ENCODE measurements at regions not wholly inside any gene's neighbourhood (a gene's known extent, or its start where the extent isn't known, plus 50 kb on each side); places are given as distances from the start of the nearest gene placed in this dataset.

GRCh38 chr5:124644138-124644537, 102.3 kb downstream of the ZNF608 start:
- no peak for DNase-seq

GRCh38 chr5:124643336-124643735, 103.1 kb downstream of the ZNF608 start:
- no peak for DNase-seq

DNA sequence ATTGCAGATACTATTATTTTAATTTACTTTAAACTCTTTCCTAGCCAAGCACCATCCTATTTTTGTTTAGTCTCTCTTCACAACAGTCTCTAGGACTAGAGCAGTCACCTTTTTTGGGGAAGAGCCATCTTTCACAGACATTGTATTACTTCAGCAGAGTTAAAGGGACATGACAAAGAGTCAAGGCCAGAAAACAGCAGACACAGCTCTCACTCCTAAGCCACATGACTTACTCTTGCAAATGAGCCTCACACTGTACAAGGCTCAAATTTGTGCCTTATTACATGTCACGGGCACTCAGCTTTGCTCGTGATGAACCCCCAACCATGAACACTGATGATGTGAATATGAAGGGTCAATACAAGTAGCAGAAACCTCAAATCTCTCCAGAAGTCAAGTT, 104.3 kb downstream of the ZNF608 start:
- no peak for DNase-seq

DNA sequence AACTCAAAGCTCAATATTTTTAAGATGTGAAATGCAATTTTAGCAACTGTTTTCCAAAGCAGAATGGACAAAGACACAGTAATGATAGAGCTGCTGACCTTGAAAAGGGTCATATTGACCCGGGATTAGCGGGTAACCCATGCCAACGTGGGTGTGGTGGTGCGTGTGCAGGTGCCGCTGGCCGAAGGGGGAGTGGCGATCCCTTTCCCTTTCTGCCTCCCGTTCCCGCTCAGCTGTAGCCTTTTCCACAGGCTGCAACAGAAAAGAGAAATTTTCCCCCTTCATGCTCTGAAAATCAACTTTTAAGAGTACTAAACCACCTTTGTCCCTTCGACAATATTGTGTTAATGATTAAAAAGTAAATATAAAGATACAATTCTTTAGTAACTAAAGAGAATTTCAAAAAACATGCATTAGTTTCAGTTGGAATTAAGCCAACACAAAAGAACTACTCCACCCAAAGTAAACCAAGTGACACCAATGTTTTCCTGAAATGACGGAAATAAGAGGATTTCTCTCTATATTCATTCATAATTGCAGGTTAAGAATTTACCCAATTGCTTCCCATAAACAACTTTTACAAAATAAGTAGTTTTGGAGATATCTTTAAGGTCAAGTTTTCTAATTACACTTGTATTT, 105.2 kb downstream of the ZNF608 start:
- no peak for DNase-seq

GRCh38 chr5:124639095-124639665, 107.3 kb downstream of the ZNF608 start:
- no peak for DNase-seq

- no peak for DNase-seq
Measured at GRCh38 chr5:124637011-124637410, 109.4 kb downstream of the ZNF608 start.

- no peak for DNase-seq
Measured at GRCh38 chr5:124634741-124635323, 111.6 kb downstream of the ZNF608 start.

DNA sequence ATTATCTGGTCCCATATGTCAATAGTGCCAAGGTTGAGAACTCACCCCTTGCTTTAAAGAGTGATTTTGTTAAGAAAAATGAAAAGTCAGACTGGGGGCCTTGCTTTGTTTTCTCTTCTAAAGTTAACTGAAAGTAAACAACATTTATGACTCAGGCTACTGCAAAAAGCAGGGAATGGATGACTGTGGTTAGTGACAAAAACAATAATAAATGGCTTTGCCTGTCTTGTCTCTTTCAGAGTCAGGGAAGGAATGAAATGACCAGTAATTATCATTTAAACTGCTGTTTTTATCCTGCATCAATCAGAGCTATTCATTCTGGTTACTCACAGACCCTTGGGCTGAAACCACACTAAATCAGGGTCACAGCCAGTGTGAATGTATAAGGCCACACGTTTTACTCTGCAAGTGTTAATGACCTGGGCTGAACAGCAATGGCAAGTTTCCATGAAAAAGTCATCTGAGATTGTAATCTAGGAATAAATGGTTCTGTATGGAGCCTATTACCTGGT, 112.2 kb downstream of the ZNF608 start:
- DNase-seq = no peak

DNA sequence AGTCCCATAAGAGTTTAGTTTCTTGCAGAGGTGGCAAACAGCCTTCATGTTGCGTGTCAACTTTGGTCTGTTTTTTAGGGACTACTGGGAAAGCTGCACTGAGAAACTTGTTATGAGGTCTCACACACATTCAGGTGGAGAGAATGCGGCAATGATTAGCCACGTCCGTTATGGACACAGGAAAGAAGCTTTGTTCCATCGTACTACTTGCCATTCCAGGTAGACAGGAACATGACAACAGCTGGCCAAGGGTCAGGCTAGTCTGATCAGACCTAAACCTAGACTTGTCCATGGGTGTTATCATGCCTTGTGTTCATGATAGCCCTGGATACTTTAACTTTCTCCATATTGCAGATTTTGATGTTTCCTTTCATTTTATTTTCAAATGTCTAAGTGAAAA, 113.2 kb downstream of the ZNF608 start:
- DNase-seq = no peak

DNA sequence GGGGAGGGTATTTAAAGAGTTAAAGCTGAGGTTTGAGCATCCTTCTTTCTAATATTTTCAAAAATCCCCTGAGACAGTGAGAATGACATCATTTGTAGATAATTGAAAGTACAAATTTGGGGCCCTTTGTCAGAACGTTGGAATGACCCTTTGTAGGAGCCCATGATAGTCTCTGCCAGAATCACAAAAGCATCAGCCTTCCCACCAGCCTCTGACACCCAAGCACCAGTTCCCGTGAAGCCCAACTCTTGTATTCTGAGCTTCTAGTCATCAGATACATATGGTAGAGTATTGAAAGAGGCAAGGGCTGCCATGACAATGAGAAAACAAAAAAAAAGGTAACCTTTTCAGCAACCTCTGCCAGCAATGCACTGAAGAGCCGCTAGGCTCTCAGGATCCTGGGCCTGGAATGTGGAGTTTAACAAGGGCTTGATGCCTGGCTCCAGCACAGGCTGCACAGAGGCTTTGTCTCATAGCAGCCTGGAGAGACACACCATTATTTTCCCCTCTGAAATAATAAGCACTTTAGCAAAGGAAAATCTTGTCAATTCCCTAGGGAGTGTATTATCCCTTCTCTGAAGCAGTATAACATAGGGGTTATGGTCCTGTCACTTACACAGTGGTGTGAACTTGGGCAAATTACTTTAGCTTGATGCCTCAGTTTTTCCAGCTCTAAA, 114.4 kb downstream of the ZNF608 start:
- DNase-seq = no peak

DNA sequence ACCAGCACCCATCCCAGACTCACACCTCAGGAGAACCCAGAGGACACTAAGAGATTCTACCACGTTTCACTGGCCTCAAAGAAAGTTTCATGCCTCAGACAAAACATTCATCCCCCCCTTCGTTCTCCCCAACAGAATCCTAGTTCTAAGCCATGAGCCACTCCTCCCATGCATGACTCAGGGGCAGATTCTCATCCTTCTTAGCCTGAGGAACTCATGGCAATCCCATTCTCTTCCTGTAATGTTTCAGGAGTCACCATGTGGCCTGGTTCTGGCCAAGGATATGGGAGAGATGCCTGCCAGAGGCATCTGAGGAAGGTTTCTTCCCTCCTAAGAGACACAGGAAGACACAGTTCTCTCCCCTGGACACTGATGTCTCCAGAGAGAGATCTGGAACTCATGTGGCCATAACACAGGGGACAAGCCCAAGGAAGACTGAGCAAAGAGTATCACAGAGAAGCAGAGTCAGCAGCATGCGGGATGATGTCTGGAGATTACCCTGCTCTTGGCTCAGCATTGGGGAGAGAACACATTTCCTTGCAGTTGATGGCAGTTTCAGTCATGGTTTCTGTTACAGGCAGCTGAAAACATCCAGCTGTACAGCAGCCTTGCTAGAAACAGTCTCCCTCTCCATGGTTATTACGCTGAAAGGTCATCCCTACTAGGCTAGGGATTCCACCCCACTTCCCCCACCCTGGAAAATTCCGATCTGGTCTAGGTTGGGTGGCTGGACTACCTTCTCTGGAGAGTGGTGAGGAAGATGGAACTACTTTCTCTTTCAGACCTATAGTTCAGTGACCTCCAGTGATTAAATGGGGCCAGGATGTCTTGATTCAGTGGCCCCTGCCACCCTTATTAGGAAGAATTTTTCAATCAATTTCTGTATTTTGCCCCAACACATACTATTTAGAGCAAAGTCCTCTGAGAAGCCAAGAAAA, 115.4 kb downstream of the ZNF608 start:
- DNase-seq = no peak

- no peak for DNase-seq
Measured at GRCh38 chr5:124628721-124629596, 117.5 kb downstream of the ZNF608 start.

- no peak for DNase-seq
Measured at GRCh38 chr5:124627815-124628595, 118.4 kb downstream of the ZNF608 start.

DNA sequence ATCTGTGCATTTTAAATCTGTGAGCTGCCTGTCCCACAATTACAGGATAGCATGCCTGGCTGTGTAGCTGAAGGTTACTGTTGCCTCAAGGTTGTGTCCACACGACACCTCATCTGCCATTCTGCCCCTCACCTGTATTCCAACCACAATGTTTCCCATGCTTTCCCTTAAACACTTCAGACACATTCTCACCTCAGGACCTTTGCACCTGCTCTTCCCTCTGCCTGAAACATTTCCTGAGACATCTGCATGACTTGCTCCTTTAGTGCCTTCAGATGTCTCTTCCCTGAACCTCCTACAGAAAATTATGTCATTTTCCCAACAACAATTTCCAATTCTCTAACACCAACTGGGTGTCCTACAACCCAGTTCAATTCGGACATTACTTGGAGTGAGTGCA, 120.4 kb downstream of the ZNF608 start:
- no peak for DNase-seq

DNA sequence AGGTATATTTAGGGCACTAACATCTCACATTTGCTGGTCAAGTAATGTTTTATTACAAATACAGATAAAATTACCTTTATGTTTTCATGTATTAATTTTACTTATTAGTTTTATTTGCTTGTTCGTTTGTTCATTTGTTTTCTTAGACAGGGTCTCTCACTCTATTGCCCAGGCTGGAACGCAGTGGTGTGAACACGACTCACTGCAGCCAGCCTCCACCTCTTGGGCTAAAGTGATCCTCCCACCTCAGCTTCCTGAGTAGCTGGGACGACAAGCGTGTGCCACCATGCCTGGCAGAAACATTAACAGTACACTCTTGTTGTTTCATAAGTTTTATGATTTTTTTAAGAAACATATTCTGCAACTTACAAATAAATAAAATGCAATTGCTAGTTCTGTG, 123.2 kb downstream of the ZNF608 start:
- no peak for DNase-seq

- no peak for DNase-seq
Measured at GRCh38 chr5:124622851-124623250, 123.6 kb downstream of the ZNF608 start.

- DNase-seq = no peak
Measured at GRCh38 chr5:124621279-124621678, 125.2 kb downstream of the ZNF608 start.

- no peak for DNase-seq
Measured at GRCh38 chr5:124620743-124621142, 125.7 kb downstream of the ZNF608 start.

DNA sequence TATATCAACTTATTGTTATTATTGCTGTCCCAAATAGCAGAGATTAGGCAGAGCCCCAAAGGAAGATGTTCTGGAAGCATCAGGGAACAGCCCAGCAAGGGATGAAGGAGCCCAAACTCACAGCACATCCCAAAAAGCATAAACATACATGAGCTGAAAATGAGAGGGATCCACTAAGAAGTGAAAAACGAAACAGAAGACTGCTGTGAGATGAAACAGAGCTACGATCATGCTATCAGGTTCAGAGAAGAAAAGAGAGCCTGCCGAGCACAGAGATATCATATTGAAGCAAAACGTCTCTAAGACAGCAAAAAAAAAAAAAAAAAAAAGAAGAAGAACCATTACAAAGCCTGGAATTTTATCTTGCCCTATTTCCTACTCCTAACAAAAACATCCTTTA, 127.3 kb downstream of the ZNF608 start:
- no peak for DNase-seq

DNA sequence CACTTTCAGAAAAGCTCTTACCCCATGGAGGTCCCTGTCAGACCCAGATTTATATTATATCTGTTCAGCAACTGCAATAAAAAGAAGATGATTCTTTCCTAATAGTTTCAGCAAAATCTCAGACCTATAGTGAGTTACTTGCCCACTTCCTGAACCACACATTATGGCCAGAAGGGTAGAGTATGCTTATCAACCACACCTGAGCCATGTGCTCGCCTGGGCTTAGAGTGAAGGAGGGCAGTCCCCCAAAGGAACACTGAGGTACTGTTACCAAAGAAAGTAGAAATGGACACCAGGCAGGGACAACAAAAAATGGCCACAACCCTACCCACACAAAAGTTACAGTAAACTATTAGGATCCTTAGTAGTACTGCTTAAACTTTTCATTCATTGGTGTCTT, 128.7 kb downstream of the ZNF608 start:
- no peak for DNase-seq

DNA sequence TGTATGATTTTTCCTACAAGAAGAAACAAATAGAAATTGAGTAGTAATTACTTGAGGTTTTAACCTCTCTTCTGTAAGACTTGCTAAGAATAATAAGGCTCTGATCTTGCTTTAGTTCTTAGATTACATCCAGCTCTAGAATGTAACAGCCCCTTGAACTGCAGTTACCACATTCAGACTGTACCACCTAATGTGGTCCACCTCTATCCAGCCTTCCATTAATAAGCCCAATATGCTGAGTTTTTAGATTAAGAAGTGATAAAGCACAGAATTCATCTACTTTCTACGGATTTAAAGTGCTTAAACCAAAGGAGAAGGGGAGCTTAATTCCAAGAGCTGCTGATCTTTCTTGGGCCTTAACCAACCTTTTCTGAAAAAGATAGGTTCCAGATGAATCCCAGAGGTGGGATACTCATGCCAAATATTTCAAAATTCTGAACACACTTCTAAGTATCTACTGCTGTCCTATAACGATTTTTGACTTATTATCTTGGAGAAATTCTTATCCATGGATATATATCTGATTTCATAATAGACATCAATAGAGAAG, 131.5 kb downstream of the ZNF608 start:
- DNase-seq = no peak
